IMR-90 (cell line): ENCODE measurements at regions not wholly inside any gene's neighbourhood (a gene's known extent, or its start where the extent isn't known, plus 50 kb on each side); places are given as distances from the start of the nearest gene placed in this dataset.

Source experiments
- ATAC-seq: fragments of 200-7000 bp; cut with Tn5 transposase; 2 replicates; pipeline ENCODE4 v1.9.1; 2020; ENCODE audit warnings: low read depth, mild to moderate bottlenecking, moderate library complexity
- BruUV-seq: library from RNA; stranded (reverse); fragments of 400-500 nt; replicated peaks from 2 replicates; lab custom pipeline; 2021; lab: Mats Ljungman, UMichigan
- CTCF ChIA-PET: fragments of 300-600 bp; formaldehyde crosslinking; extraction: SDS; loops from one replicate; lab custom pipeline; 2021; ENCODE audit warnings: antibody characterized with exemption; lab: Yijun Ruan, JAX
- POLR2A ChIA-PET: fragments of 300-600 bp; sonication (Branson Sonifier 250); formaldehyde crosslinking; loops from one replicate; lab custom pipeline; 2022; ENCODE audit warnings: antibody characterized with exemption; ENCODE audit not compliant: unreplicated experiment; lab: Charles Lee
- DNase-seq: peaks from one replicate; pipeline ENCODE4 v3.0.0; 2013
- H2AFZ ChIP-seq: replicated peaks from 2 replicates; pipeline ENCODE3; 2013; ENCODE audit warnings: low read length, mild to moderate bottlenecking; ENCODE audit not compliant: poor library complexity
- H2AK5ac ChIP-seq: 2 replicates; pipeline ENCODE4 v1.6.1; 2013; ENCODE audit warnings: low read depth, low read length, inconsistent platforms
- H2AK9ac ChIP-seq: replicated peaks from 2 replicates; pipeline ENCODE3; 2013; ENCODE audit warnings: mild to moderate bottlenecking, low read depth, low read length, moderate library complexity; ENCODE audit not compliant: poor library complexity
- H2BK120ac ChIP-seq: 2 replicates; pipeline ENCODE4 v1.6.1; 2013; ENCODE audit warnings: low read depth, low read length, inconsistent platforms
- H2BK15ac ChIP-seq: 3 replicates; pipeline ENCODE4 v1.6.1; 2013; ENCODE audit warnings: low read depth, low read length, inconsistent platforms
- H2BK20ac ChIP-seq: 2 replicates; pipeline ENCODE4 v1.6.1; 2013; ENCODE audit warnings: low read depth, mild to moderate bottlenecking, inconsistent platforms, low read length, moderate library complexity
- H2BK5ac ChIP-seq: 2 replicates; pipeline ENCODE4 v1.6.1; 2013; ENCODE audit warnings: mild to moderate bottlenecking, low read depth, low read length, inconsistent platforms; ENCODE audit not compliant: poor library complexity, severe bottlenecking
- H3K14ac ChIP-seq: replicated peaks from 2 replicates; pipeline ENCODE4 v1.6.1; 2013; ENCODE audit warnings: low read depth, low read length, inconsistent platforms
- H3K18ac ChIP-seq: 2 replicates; pipeline ENCODE4 v1.6.1; 2013; ENCODE audit warnings: low read depth, low read length, control low read depth
- H3K23ac ChIP-seq: 2 replicates; pipeline ENCODE4 v1.6.1; 2013; ENCODE audit warnings: low read depth, low read length, inconsistent platforms
- H3K27ac ChIP-seq: 2 replicates; pipeline ENCODE4 v1.5.1; 2013; ENCODE audit warnings: mild to moderate bottlenecking, control low read depth, low read length; ENCODE audit not compliant: insufficient read depth
- H3K27me3 ChIP-seq: 2 replicates; pipeline ENCODE4 v1.6.1; 2013; ENCODE audit warnings: low read length; ENCODE audit not compliant: control insufficient read depth, insufficient read depth
- H3K36me3 ChIP-seq: 2 replicates; pipeline ENCODE4 v1.6.1; 2013; ENCODE audit warnings: low read length, mixed read lengths; ENCODE audit not compliant: control insufficient read depth, insufficient read depth
- H3K4ac ChIP-seq: 2 replicates; pipeline ENCODE4 v1.6.1; 2013; ENCODE audit warnings: low read depth, low read length, inconsistent platforms
- H3K4me1 ChIP-seq: 2 replicates; pipeline ENCODE4 v1.6.1; 2013; ENCODE audit warnings: low read length, mixed read lengths; ENCODE audit not compliant: control insufficient read depth, insufficient read depth
- H3K4me2 ChIP-seq: 2 replicates; pipeline ENCODE4 v1.6.1; 2013; ENCODE audit warnings: low read depth, mild to moderate bottlenecking, control low read depth, low read length, moderate library complexity
- H3K4me3 ChIP-seq: 2 replicates; pipeline ENCODE4 v1.5.1; 2013; ENCODE audit warnings: low read depth, mild to moderate bottlenecking, control low read depth, low read length, moderate library complexity; ENCODE audit not compliant: insufficient read depth
- H3K56ac ChIP-seq: 2 replicates; pipeline ENCODE4 v1.6.1; 2013; ENCODE audit warnings: low read length, inconsistent platforms; ENCODE audit not compliant: insufficient read depth; ENCODE audit errors: extremely low read depth
- H3K79me1 ChIP-seq, 2 experiments: 2 replicates each; pipeline ENCODE4 v1.6.1; 2013; ENCODE audit warnings: low read length in 2 of 2, inconsistent platforms in 1 of 2, low read depth in 1 of 2
- H3K9ac ChIP-seq: 2 replicates; pipeline ENCODE4 v1.6.1; 2013; ENCODE audit warnings: low read depth, low read length, control low read depth
- H3K9me1 ChIP-seq: 2 replicates; pipeline ENCODE4 v1.6.1; 2013; ENCODE audit warnings: low read length, inconsistent platforms; ENCODE audit not compliant: insufficient read depth
- H3K9me3 ChIP-seq: 2 replicates; pipeline ENCODE4 v1.6.1; 2013; ENCODE audit warnings: low read length; ENCODE audit not compliant: control insufficient read depth, insufficient read depth
- H4K20me1 ChIP-seq: 2 replicates; pipeline ENCODE4 v1.6.1; 2013; ENCODE audit warnings: low read length, inconsistent platforms; ENCODE audit not compliant: insufficient read depth
- H4K5ac ChIP-seq: 2 replicates; pipeline ENCODE4 v1.6.1; 2013; ENCODE audit warnings: mild to moderate bottlenecking, low read depth, low read length, control low read depth
- H4K8ac ChIP-seq, 2 experiments: 2 replicates each; pipeline ENCODE4 v1.6.1; 2013; ENCODE audit warnings: low read depth in 2 of 2, low read length in 2 of 2, control low read depth in 1 of 2, inconsistent platforms in 1 of 2
- H4K91ac ChIP-seq: 2 replicates; pipeline ENCODE4 v1.6.1; 2013; ENCODE audit warnings: low read depth, low read length, inconsistent platforms; ENCODE audit not compliant: insufficient read depth
- CEBPB ChIP-seq: IDR thresholded peaks from 2 replicates; pipeline ENCODE4 v1.6.1; 2012; ENCODE audit warnings: low read depth, low read length, improper control_type of control experiment
- CHD1 ChIP-seq: IDR thresholded peaks from 2 replicates; pipeline ENCODE4 v1.6.1; 2012; ENCODE audit warnings: low read depth, low read length, improper control_type of control experiment
- MAFK ChIP-seq: IDR thresholded peaks from 2 replicates; pipeline ENCODE4 v1.6.1; 2012; ENCODE audit warnings: low read depth, low read length, improper control_type of control experiment
- MAZ ChIP-seq: IDR thresholded peaks from 2 replicates; pipeline ENCODE4 v1.6.1; 2012; ENCODE audit warnings: low read depth, mild to moderate bottlenecking, low read length, improper control_type of control experiment, moderate library complexity, borderline replicate concordance
- NFE2L2 ChIP-seq: fragments of 150-350 bp; IDR thresholded peaks from 2 replicates; pipeline ENCODE4 v1.6.1; 2016; ENCODE audit warnings: low read depth, mild to moderate bottlenecking, low read length
- RFX5 ChIP-seq: IDR thresholded peaks from 2 replicates; pipeline ENCODE4 v1.8.0; 2012; ENCODE audit warnings: low read depth, mild to moderate bottlenecking, low read length, moderate library complexity
- SMC3 ChIP-seq: fragments of 150-350 bp; IDR thresholded peaks from 2 replicates; pipeline ENCODE4 v1.6.1; 2016; ENCODE audit warnings: low read depth, mild to moderate bottlenecking, antibody characterized with exemption, low read length, moderate library complexity
- WGBS, 2 experiments: methylation state at CpG; one replicate each; pipeline versions ENCODE4 v1.1.5 to v1.1.7; 2013; ENCODE audit warnings: missing lambda C conversion rate in 2 of 2; ENCODE audit not compliant: insufficient read length in 1 of 2; ENCODE audit errors: extremely low coverage in 2 of 2; 5-methylcytosine and 5-hydroxymethylcytosine counted together
- dilution Hi-C: fragments of 300-500 bp; cut with HindIII; formaldehyde crosslinking; loops from one replicate; pipeline ENCODE4 v1.14.3; 2018; ENCODE audit warnings: low sequenced_read_pairs; ENCODE audit not compliant: unreplicated experiment
- in situ Hi-C: fragments of 300-500 bp; cut with MboI; formaldehyde crosslinking; loops from 3 replicates; pipeline ENCODE4 v1.14.3; 2019; ENCODE audit warnings: low sequenced_read_pairs, inconsistent platforms, mixed read lengths
- intact Hi-C: fragments of 100-400 bp; cut with micrococcal nuclease; formaldehyde crosslinking; loops from 2 replicates; pipeline ENCODE4 v1.10.0; 2022
- TF ChIP-seq, protein P1 (sequence below): fragments of 150-350 bp; IDR thresholded peaks from 2 replicates; pipeline ENCODE4 v1.6.1; 2017; ENCODE audit warnings: mild to moderate bottlenecking, antibody characterized with exemption, low read length, low read depth
- TF ChIP-seq, protein P2 (sequence below): fragments of 150-350 bp; IDR thresholded peaks from 2 replicates; pipeline ENCODE4 v1.6.1; 2016; ENCODE audit warnings: low read depth, mild to moderate bottlenecking, low read length, moderate library complexity, borderline replicate concordance

DNA sequence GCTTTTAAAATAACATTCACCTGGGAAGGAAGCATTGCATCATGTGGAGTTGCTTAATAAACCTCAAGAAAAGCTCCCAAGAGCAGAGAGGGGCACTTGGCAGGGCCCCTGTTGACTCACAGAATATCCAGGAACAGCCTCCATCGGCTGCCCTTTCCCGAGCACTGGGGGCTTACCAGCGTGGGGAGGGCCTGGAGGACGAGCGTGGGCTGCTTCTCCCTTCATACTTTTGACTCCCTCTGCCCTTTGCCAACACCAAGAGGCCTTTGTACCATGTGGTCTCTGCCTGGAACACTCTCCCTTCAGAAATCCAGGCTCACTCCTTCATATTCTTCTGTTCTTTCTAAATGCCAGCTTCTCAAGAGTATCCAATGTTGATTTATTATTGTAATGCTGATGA is 492.1 kb upstream of the TMEM132C start:
- no peak overlapping the region for H3K4me3 ChIP-seq
- no peak overlapping the region for H3K4ac ChIP-seq
- no peak overlapping the region for H2BK120ac ChIP-seq
- no peaks in the 10 kb centered on the region for H3K4me1 ChIP-seq
- ATAC-seq: no peak
- no peak overlapping the region for H4K91ac ChIP-seq
- no peak overlapping the region for H3K9ac ChIP-seq
- no peak overlapping the region for H4K5ac ChIP-seq
- WGBS, 2 experiments: 18% methylated on average over 3 of the region's 5 CpGs; no CpG with 5 or more reads in 1 of the 2 experiments
- no peaks in the 10 kb centered on the region for H3K27me3 ChIP-seq
- H2BK20ac ChIP-seq: no peak overlapping the region
- no peaks in the 10 kb centered on the region for H3K36me3 ChIP-seq
- no peak overlapping the region for H3K23ac ChIP-seq
- dilution Hi-C loops: no loop called here
- ChIA-PET CTCF (no interaction called here), POLR2A (no interaction called here)
- H3K9me1 ChIP-seq: no peaks in the 10 kb centered on the region
- BruUV-seq: no TSS peak
- H4K8ac ChIP-seq: no peak overlapping the region
- no peaks in the 10 kb centered on the region for H4K20me1 ChIP-seq
- H2AK5ac ChIP-seq: no peak overlapping the region
- in situ Hi-C loops: no loop called here
- peaks cover 14% of the 10 kb centered on the region for H3K9me3 ChIP-seq
- intact Hi-C loops: no loop called here
- H3K14ac ChIP-seq: no peak overlapping the region
- no peak overlapping the region for H2BK5ac ChIP-seq
- no peak for DNase-seq
- H3K79me1 ChIP-seq: no peaks in the 10 kb centered on the region
- H2AFZ ChIP-seq: no peak overlapping the region
- no peak overlapping the region for H3K27ac ChIP-seq
- no peak overlapping the region for H2BK15ac ChIP-seq
- H3K4me2 ChIP-seq: no peak overlapping the region
- H3K18ac ChIP-seq: no peak overlapping the region
- TF ChIP-seq CHD1 (no peak), MAZ (no peak), RFX5 (no peak), SMC3 (no peak), CEBPB (no peak), MAFK (no peak), NFE2L2 (no peak)
- TF ChIP-seq, protein P1, sequence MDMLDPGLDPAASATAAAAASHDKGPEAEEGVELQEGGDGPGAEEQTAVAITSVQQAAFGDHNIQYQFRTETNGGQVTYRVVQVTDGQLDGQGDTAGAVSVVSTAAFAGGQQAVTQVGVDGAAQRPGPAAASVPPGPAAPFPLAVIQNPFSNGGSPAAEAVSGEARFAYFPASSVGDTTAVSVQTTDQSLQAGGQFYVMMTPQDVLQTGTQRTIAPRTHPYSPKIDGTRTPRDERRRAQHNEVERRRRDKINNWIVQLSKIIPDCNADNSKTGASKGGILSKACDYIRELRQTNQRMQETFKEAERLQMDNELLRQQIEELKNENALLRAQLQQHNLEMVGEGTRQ: no peak
- TF ChIP-seq, protein P2, sequence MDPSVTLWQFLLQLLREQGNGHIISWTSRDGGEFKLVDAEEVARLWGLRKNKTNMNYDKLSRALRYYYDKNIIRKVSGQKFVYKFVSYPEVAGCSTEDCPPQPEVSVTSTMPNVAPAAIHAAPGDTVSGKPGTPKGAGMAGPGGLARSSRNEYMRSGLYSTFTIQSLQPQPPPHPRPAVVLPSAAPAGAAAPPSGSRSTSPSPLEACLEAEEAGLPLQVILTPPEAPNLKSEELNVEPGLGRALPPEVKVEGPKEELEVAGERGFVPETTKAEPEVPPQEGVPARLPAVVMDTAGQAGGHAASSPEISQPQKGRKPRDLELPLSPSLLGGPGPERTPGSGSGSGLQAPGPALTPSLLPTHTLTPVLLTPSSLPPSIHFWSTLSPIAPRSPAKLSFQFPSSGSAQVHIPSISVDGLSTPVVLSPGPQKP: no peak
- H3K56ac ChIP-seq: no peak overlapping the region
- no peak overlapping the region for H2AK9ac ChIP-seq
